Skeletal muscle tissue (tissue), 3 donors: ENCODE measurements at regions not wholly inside any gene's neighbourhood (a gene's known extent, or its start where the extent isn't known, plus 50 kb on each side); places are given as distances from the start of the nearest gene placed in this dataset.

Experiments
- H3K27ac ChIP-seq: one replicate; pipeline ENCODE4 v1.7.0; 2013; ENCODE audit warnings: mild to moderate bottlenecking, low read depth, low read length, inconsistent platforms
- H3K27me3 ChIP-seq, 3 donors: one replicate each; pipeline ENCODE4 v1.7.0; 2013; ENCODE audit warnings: low read length in 3 of 3; ENCODE audit not compliant: control insufficient read depth in 3 of 3, insufficient read depth in 3 of 3
- H3K36me3 ChIP-seq, 3 donors: one replicate each; pipeline ENCODE4 v1.7.0; 2013; ENCODE audit warnings: low read length in 3 of 3; ENCODE audit not compliant: control insufficient read depth in 3 of 3, insufficient read depth in 3 of 3
- H3K4me1 ChIP-seq, 3 donors: one replicate each; pipeline ENCODE4 v1.7.0; 2013; ENCODE audit warnings: low read length in 3 of 3, mild to moderate bottlenecking in 3 of 3; ENCODE audit not compliant: control insufficient read depth in 3 of 3, insufficient read depth in 3 of 3
- H3K4me3 ChIP-seq, 3 donors: one replicate each; pipeline ENCODE4 v1.7.0; 2013; ENCODE audit warnings: low read length in 3 of 3
- H3K9ac ChIP-seq, 3 donors: one replicate each; pipeline ENCODE4 v1.7.0; 2013; ENCODE audit warnings: low read length in 3 of 3, mild to moderate bottlenecking in 3 of 3, moderate library complexity in 2 of 3, low read depth in 1 of 3
- H3K9me3 ChIP-seq, 3 donors: one replicate each; pipeline ENCODE4 v1.7.0; 2013; ENCODE audit warnings: low read length in 3 of 3; ENCODE audit not compliant: control insufficient read depth in 3 of 3
- donor health status: Osteomylitis.

DNA sequence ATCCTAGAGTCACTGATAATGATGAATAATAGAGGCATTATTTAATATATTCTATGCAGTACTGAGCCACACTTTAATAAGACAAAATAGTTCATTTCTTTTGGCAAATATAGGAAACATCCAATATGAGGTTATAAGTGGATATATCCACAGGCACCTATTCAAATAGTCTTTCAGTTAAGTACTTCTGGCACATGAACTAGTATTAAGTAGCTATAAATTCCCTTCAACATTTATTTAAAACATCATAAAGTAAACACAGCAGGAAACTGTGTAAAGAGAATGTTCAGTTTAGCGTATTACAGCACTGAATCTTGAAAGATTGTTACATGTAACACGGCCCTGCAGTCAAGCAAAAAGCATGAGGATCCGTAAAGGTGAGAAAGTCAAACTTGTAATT, 463.3 kb upstream of the KLF12 start:
- no peaks in the 10 kb centered on the region for H3K27me3 ChIP-seq

DNA sequence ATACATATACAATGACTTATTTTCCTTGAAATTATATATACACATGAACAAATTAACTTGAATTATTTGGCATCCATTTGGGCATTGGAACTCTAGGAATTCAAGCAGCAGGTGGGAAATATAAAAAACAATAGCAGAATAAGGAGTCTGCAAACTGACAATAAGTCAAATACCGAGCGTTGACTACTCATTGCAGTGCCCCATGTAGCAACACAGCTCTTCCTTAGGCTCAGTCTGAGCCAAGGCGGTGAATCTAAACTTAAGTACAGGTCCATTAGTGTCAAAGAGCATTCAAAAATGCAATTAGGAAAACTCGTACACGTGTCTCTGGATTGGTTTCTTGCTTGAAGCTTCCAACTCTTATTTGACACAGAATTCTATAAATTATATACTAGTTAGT, 462.5 kb upstream of the KLF12 start:
- Histone ChIP-seq H3K27ac (no peak overlapping the region), H3K4me3 (no peak overlapping the region), H3K4me1 (no peaks in the 10 kb centered on the region), H3K9me3 (no peaks in the 10 kb centered on the region), H3K36me3 (no peaks in the 10 kb centered on the region), H3K27me3 (no peaks in the 10 kb centered on the region), H3K9ac (no peak overlapping the region)

More for the DNA sequence above, 463.3 kb upstream of the KLF12 start:
- H3K36me3 ChIP-seq, result no peaks in the 10 kb centered on the region
- no peaks in the 10 kb centered on the region for H3K9me3 ChIP-seq
- H3K4me1 ChIP-seq, result no peaks in the 10 kb centered on the region
- H3K4me3 ChIP-seq, result no peak overlapping the region
- no peak overlapping the region for H3K9ac ChIP-seq
- no peak overlapping the region for H3K27ac ChIP-seq

DNA sequence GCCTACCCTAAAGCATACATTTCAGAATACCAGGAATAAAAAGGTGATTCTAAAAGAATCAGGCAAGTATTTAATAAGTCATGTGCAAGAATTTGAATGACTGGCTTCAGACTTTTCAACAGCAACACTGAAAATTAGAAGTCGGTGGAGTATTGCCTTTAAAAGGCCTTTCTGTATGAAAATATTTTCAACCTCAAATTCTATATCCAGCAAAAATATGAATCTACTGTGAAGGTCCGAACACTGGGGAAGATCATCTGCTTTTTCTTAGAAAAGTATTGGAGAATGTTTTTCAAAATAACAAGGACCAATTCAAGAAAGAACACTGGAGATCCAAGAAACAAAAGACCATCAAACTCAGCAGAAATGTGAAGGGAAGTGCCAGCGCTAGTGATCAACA, 459.5 kb upstream of the KLF12 start:
- no peak overlapping the region for H3K9ac ChIP-seq
- no peaks in the 10 kb centered on the region for H3K9me3 ChIP-seq
- no peak overlapping the region for H3K27ac ChIP-seq
- no peaks in the 10 kb centered on the region for H3K36me3 ChIP-seq
- no peak overlapping the region for H3K4me3 ChIP-seq
- no peaks in the 10 kb centered on the region for H3K27me3 ChIP-seq
- H3K4me1 ChIP-seq, result no peaks in the 10 kb centered on the region

DNA sequence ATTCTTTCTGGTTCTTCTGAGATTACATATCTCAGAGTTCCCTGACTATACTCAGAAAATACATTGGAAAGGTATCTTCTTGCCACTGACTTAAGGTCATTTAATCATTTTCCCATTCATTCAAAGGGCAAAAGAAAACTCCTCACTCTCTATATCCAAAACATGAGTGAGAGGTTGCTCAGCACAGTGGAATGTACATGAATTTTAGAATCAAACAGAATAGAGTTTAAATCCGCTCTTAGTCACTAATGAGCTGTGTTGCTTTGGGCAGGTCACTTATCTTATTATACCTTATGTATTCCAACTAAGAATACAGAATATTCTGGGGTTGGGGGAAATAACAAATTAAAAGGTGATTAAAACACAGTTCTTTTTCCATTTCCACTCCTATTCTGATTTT, 452.6 kb upstream of the KLF12 start:
- Histone ChIP-seq H3K4me1 (no peaks in the 10 kb centered on the region), H3K27me3 (no peaks in the 10 kb centered on the region), H3K4me3 (no peak overlapping the region), H3K36me3 (no peaks in the 10 kb centered on the region), H3K27ac (no peak overlapping the region), H3K9me3 (no peaks in the 10 kb centered on the region), H3K9ac (no peak overlapping the region)

DNA sequence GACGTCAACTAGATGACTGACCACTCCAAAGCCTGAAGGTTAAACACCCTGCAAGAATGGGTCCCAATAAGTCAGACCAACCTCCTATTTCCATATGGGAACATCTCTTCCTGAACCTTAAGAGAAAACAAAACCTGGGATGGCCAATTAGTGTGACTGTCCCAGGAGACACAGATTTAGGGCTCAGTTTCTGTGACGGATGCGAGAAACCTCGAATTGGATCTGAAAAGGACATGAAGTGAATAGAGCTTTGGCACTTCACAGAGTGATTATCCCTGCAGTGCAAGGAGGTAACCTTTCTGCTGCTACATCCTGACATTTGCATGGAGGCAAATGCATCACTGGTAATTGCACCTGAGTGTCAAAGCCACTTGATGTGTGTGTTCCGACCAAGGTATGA, 442.2 kb upstream of the KLF12 start:
- no peaks in the 10 kb centered on the region for H3K36me3 ChIP-seq
- H3K4me3 ChIP-seq, result no peak overlapping the region
- peak overlapping the region in 1 of 3 donors; percentile 5 for H3K9ac ChIP-seq
- H3K9me3 ChIP-seq, result no peaks in the 10 kb centered on the region
- peaks cover 6 to 9% (median 7%) of the 10 kb centered on the region in 3 donors for H3K4me1 ChIP-seq
- H3K27me3 ChIP-seq, result peaks cover 0 to 6% (median 3%) of the 10 kb centered on the region in 3 donors
- H3K27ac ChIP-seq, result no peak overlapping the region

DNA sequence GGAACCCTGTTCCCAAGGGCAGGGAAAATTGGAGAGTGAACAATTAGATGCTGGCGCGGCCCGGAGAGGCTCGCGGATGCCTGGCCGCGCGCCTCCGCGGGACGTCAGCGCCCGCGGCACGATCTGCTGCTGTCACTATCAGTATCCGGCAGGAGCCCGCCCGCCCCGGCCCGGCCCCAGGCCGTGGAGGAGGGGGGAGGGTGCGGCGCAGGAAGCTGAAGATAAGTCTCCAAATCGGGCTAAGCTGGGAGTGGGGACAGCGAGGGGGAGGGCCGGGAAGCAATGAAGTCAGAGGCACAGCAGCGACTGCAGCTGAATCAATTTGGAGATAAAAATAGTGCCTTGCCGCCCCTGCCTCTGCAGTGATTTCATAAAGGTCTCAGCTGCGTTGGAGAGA, 441.5 kb upstream of the KLF12 start:
- Histone ChIP-seq H3K4me1 (peaks cover 6 to 9% (median 7%) of the 10 kb centered on the region in 3 donors), H3K36me3 (no peaks in the 10 kb centered on the region), H3K4me3 (peak overlapping the region; percentile 44 to 76 (median 46)), H3K27ac (no peak overlapping the region), H3K9ac (peak overlapping the region in 1 of 3 donors; percentile 46), H3K27me3 (peaks cover 0 to 6% (median 3%) of the 10 kb centered on the region in 3 donors), H3K9me3 (no peaks in the 10 kb centered on the region)

DNA sequence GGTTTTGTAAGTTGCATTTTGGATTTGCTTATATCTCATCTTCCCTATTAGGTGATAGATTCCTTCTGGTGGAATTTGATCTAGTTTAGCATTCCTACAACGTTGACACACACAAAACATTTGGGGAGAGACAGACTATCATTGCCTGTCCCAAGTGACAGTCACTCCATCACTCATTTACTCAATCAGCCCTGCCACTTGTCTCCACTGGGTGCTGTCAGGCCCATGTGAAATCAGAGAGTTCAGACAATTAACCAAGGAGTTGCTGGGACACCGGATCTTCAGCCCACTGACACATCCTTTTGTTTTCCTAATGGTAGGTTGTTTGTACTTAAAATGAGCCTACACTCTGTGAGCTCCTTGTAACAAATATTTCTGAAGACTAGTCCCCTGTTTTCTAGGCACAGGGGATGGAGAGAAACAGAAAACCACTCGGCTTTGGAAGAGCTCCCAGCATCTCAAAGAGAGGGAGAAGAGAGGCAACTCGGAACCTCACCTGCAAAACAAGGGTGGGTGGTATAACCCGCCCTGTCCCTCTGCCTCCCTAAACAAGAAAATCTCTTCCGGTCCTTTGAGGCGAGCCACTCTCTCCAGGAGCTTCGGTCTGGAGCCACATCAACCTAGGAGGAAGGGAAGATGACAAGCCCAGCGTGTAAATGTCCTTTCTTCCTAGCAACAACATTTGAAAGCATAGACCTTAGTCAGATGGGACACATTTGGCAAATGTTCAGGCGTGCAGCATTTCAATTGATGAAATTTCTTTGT, 440.9 kb upstream of the KLF12 start:
- peaks cover 6 to 9% (median 7%) of the 10 kb centered on the region in 3 donors for H3K4me1 ChIP-seq

DNA sequence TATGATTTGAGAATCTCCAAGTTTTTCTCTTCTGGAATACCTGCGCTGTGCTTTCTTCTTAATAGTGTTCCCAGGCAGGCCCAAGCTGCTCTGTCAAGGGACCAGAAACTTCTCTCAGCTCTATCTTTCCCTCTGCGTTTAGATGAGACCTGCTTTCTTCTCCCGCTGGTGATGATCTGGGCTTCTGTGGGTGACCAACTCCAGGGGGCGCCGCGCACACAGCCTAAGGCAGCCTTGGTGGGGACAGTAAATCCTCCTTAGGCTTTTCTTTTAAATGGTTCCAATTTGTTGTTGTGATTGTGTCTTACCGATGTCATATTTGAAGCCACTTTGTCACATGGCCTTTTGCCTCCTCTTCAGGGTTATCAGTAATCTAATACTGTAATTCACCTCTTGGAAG, 439.4 kb upstream of the KLF12 start:
- Histone ChIP-seq H3K4me1 (peaks cover 6 to 9% (median 7%) of the 10 kb centered on the region in 3 donors), H3K36me3 (no peaks in the 10 kb centered on the region), H3K27me3 (peaks cover 0 to 6% (median 3%) of the 10 kb centered on the region in 3 donors), H3K9me3 (no peaks in the 10 kb centered on the region), H3K4me3 (no peak overlapping the region), H3K27ac (no peak overlapping the region), H3K9ac (no peak overlapping the region)

More for the DNA sequence above, 440.9 kb upstream of the KLF12 start:
- H3K4me3 ChIP-seq, result peak overlapping the region; percentile 44 to 76 (median 46)
- no peaks in the 10 kb centered on the region for H3K36me3 ChIP-seq
- H3K9me3 ChIP-seq, result no peaks in the 10 kb centered on the region
- peak overlapping the region in 1 of 3 donors; percentile 46 for H3K9ac ChIP-seq
- no peak overlapping the region for H3K27ac ChIP-seq
- peaks cover 0 to 6% (median 3%) of the 10 kb centered on the region in 3 donors for H3K27me3 ChIP-seq

DNA sequence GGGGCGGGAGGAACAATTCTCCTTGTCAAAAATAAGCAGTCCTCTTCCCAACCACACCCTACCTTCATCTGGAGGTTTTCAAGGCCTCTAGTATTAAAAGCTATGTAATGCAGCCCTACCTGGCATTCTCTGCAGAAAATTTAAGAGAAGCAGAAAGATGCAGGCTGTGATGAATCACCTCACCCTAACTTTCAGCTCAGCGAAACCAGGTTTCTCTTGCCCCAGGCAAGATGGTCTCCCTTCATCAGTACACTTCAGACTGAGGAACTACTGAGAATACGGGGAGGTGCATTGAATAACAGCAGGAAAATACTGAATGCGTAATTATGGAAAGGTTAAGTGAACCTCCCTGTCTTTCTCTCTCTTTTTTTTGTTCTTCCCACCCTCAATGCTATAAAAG, 437.6 kb upstream of the KLF12 start:
- no peak overlapping the region for H3K4me3 ChIP-seq
- H3K9ac ChIP-seq, result no peak overlapping the region
- H3K9me3 ChIP-seq, result no peaks in the 10 kb centered on the region
- H3K4me1 ChIP-seq, result peaks cover 6 to 9% (median 7%) of the 10 kb centered on the region in 3 donors
- no peak overlapping the region for H3K27ac ChIP-seq
- H3K27me3 ChIP-seq, result peaks cover 0 to 6% (median 3%) of the 10 kb centered on the region in 3 donors
- H3K36me3 ChIP-seq, result no peaks in the 10 kb centered on the region

DNA sequence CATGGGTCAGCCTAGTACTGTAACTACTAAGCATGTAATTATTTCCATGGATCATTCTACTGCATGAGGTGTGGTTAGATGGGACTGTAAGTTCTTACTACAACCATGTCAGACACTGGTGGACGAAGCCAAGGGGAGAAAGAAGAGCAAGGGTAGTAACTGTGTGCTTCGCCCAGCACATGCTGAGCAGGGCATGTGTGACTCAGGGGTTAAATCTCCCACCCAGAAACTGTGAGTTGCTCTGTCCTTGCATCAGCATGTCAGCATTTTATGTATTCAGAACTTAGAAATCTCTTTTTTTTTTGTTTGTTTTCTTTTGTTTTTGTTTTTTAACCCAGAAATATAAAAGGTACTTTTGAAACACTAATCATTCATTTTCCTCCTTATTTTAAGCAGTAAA, 436.6 kb upstream of the KLF12 start:
- Histone ChIP-seq H3K9ac (no peak overlapping the region), H3K27me3 (peaks cover 0 to 6% (median 3%) of the 10 kb centered on the region in 3 donors), H3K27ac (no peak overlapping the region), H3K4me3 (no peak overlapping the region), H3K4me1 (peaks cover 2 to 6% (median 3%) of the 10 kb centered on the region in 3 donors), H3K36me3 (no peaks in the 10 kb centered on the region), H3K9me3 (no peaks in the 10 kb centered on the region)
